Effector memory CD4-positive, alpha-beta T cell (primary cell): ENCODE measurements at regions not wholly inside any gene's neighbourhood (a gene's known extent, or its start where the extent isn't known, plus 50 kb on each side); places are given as distances from the start of the nearest gene placed in this dataset.

Source experiments
- DNase-seq, 3 donors: peaks; one replicate each; pipeline ENCODE4 v3.0.0-alpha.2; 2020
- H3K27ac ChIP-seq: 2 replicates; pipeline ENCODE4 v1.7.0; 2013; ENCODE audit warnings: mild to moderate bottlenecking, low read length, moderate library complexity; ENCODE audit not compliant: insufficient read depth, poor library complexity, severe bottlenecking
- H3K27me3 ChIP-seq: replicated peaks from 2 replicates; pipeline ENCODE4 v1.7.0; 2013; ENCODE audit warnings: mild to moderate bottlenecking, low read length; ENCODE audit not compliant: insufficient read depth, control insufficient read depth, poor library complexity, severe bottlenecking
- H3K36me3 ChIP-seq: 2 replicates; pipeline ENCODE4 v1.7.0; 2013; ENCODE audit warnings: mild to moderate bottlenecking, low read length, moderate library complexity; ENCODE audit not compliant: control insufficient read depth, insufficient read depth
- H3K4me1 ChIP-seq: 2 replicates; pipeline ENCODE4 v1.7.0; 2013; ENCODE audit warnings: low read length, mild to moderate bottlenecking; ENCODE audit not compliant: control insufficient read depth, insufficient read depth, poor library complexity, severe bottlenecking
- H3K4me3 ChIP-seq: 2 replicates; pipeline ENCODE4 v1.7.0; 2013; ENCODE audit warnings: low read length, low read depth, mild to moderate bottlenecking; ENCODE audit not compliant: insufficient read depth, poor library complexity, severe bottlenecking
- H3K9me3 ChIP-seq: 2 replicates; pipeline ENCODE4 v1.7.0; 2013; ENCODE audit warnings: mild to moderate bottlenecking, low read length, moderate library complexity; ENCODE audit not compliant: control insufficient read depth

DNA sequence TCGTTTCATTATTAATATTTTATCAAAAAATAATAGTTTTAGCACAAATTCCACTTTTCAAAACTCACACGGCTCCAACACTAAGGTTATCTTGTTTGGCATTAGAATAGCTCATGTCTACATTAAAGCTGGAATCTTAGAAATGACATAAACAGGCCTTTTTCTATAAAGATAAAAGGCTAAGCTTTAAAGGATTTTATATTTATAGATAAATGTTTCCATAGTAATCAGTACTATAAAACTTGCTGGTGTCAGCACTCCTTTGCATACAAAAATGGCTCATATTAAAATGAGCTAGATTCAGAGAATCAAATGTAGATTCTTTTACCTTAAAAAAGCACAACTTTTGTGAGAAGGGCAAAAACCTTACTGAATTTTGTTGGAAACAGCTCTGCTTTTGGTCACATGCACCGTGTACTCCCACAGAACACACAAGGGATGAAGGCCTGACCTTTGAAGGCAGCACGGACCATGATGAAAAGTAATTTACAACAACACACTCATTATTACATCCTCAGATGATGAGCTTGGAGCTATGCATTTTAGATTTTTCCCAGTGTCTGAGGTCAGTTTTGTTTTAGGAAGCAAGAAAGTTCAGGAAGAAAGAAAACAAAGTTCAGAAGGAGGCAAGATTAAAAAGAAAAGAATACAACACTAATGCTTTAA, 202.8 kb downstream of the BCAT1 start:
- Histone ChIP-seq H3K4me3 (no peak overlapping the region), H3K36me3 (no peaks in the 10 kb centered on the region), H3K27ac (no peak overlapping the region), H3K4me1 (no peaks in the 10 kb centered on the region), H3K9me3 (no peaks in the 10 kb centered on the region), H3K27me3 (no peaks in the 10 kb centered on the region)
- no peak for DNase-seq

DNA sequence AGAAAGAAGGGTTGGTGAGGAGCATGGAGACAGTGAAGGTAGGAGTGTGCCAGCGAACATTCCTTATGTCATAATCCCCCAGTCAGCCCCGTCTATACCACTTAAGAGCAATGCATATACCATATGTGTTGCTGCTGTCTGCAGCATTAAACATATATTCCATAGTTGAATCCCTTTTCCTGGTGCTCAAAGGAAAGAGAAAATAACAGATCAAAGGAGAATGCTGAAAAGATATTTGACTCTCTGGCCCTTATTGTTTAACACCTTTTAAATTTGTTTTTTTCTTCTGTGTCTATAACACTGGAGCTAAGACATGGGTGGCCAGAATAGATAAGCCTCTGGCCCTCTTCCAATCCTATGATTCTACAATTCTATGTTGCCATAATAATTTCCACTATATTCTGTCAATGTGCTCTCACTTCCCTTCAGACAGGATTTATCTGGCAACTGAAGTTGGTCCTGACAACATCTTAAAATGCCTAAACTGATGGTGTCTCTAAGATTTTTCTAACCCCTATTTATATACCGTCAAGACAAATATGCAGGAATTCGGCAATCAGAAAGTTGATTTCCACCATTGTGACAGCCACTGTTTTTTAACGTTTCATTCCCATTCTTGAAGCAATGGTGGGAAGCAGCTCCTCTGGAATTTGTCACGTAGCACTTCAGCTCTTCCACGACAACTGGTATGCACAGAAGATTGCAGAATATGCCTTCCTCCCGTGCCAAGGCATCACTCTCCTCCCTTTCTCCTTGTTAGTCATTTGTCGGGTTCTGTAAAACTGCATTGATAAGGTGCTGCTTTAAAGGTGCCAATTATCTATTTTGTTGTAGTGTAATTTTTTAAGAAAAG, 204.7 kb downstream of the BCAT1 start:
- Histone ChIP-seq H3K36me3 (no peaks in the 10 kb centered on the region), H3K27ac (no peak overlapping the region), H3K4me1 (no peaks in the 10 kb centered on the region), H3K4me3 (no peak overlapping the region), H3K9me3 (no peaks in the 10 kb centered on the region), H3K27me3 (no peaks in the 10 kb centered on the region)
- DNase-seq = no peak

DNA sequence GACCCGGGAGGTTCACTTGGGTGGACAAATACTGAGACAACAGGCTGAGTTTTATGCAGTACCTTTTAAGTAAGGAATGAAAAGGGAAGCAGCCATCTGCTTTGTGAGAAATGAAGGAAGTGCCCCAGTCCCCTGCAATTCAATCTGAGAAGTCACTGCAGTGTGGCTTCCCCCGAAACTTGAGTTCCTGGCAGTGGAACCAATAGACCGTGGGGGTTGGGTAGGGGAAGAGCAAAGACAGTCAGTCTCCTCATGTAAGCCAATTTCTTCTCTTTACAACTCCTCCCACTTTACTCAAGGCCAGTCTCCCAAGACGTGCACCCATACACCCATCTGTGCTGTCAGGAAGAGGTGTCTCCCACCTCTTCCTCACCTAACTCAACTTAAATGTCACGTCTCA, 206.5 kb downstream of the BCAT1 start:
- Histone ChIP-seq H3K27me3 (no peaks in the 10 kb centered on the region), H3K27ac (no peak overlapping the region), H3K9me3 (no peaks in the 10 kb centered on the region), H3K4me3 (no peak overlapping the region), H3K36me3 (no peaks in the 10 kb centered on the region), H3K4me1 (no peaks in the 10 kb centered on the region)
- DNase-seq = no peak

DNA sequence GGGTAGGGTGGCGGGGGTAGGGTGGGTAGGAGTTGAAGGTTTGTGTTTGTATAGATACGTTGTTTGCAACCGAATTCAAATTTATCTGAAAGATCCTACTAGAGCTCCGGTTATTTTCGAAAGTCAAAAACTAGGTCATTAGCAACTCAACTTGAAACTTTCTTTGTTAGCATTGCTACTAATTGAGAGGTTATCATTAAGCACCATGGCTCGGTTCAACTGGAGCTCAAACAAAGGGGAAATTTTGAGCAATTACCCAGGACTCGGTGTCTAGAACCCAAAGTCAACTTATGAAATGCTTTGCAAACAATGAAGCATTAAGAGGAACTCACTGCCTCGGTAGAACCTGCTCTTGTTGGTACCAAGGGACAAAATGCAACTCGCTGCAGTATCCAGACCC, 207.7 kb downstream of the BCAT1 start:
- no peaks in the 10 kb centered on the region for H3K9me3 ChIP-seq
- H3K36me3 ChIP-seq = no peaks in the 10 kb centered on the region
- H3K27ac ChIP-seq = no peak overlapping the region
- no peak overlapping the region for H3K4me3 ChIP-seq
- no peaks in the 10 kb centered on the region for H3K4me1 ChIP-seq
- no peaks in the 10 kb centered on the region for H3K27me3 ChIP-seq
- no peak for DNase-seq

DNA sequence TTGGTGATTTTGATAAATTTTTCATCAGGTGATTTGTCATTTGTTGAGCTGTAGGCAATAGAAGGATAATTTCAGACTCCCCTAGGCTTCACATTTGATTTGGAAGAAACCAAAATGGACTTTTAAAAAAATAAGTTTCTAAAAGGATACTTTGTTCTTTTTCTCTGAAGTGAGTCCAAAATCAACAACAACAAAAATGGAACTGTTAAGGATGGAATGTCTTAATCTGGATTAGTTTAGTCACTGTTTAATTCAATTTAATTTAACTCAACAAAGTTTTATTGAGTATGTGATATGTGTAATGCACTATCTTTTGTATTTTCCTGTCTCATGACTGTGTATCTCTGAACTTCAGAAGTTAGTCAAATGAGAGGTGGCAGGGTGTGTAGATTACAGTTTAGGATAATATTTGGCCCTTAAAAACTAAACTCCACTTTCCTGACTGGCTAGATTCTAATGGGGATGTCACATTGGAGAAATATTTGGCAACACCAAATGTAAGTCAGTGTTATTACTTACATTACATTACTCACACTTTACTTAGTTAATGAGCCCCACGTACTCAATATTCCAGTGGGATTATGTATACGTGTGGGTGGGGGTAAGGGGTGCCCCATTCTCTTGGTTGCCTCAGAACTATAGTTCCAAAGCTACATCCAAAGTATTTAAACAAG, 209.7 kb downstream of the BCAT1 start:
- H3K36me3 ChIP-seq = no peaks in the 10 kb centered on the region
- no peak for DNase-seq
- no peak overlapping the region for H3K27ac ChIP-seq
- no peaks in the 10 kb centered on the region for H3K9me3 ChIP-seq
- no peaks in the 10 kb centered on the region for H3K27me3 ChIP-seq
- no peak overlapping the region for H3K4me3 ChIP-seq
- no peaks in the 10 kb centered on the region for H3K4me1 ChIP-seq

DNA sequence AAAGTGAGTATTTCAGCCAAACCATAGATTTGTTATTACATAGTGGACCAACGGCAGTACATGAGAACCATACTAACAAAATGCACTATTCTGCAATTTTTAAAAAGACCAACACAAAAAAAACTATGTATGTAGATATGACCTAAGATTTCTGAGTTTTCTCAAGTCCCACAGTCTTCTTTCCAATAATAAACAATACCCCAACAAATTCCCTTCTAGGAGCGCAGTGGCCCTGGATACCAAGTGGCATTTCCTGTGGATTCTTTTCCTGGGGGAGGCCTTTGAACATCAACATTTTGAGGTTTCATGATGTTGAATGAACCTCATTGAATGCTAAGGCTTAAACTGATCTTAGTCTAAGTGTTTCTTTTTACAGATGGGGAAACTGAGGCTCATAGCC, 210.5 kb downstream of the BCAT1 start:
- no peaks in the 10 kb centered on the region for H3K27me3 ChIP-seq
- H3K36me3 ChIP-seq = no peaks in the 10 kb centered on the region
- no peak for DNase-seq
- no peaks in the 10 kb centered on the region for H3K9me3 ChIP-seq
- no peaks in the 10 kb centered on the region for H3K4me1 ChIP-seq
- H3K4me3 ChIP-seq = no peak overlapping the region
- H3K27ac ChIP-seq = no peak overlapping the region

DNA sequence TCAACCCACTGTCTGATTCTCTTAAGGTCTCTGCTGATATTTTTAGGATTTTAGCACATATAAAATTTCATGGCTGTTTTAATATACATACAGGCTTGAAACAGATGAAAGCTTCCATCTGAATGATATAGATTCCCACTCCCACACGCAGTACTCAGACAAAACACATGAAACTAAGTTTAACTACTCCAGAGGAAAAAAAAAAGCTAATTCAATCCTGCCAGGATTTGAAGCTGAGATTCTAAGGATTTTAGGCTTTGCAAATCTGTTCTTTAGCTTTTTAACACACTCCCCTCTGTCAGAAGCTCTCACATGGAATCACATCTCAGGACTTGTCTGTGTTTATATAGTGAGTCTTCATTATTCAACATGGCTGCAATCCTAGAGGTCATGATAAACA, 217.3 kb downstream of the BCAT1 start:
- DNase-seq = no peak
- H3K4me3 ChIP-seq = no peak overlapping the region
- no peak overlapping the region for H3K27ac ChIP-seq
- no peaks in the 10 kb centered on the region for H3K4me1 ChIP-seq
- H3K27me3 ChIP-seq = no peaks in the 10 kb centered on the region
- no peaks in the 10 kb centered on the region for H3K9me3 ChIP-seq
- no peaks in the 10 kb centered on the region for H3K36me3 ChIP-seq

DNA sequence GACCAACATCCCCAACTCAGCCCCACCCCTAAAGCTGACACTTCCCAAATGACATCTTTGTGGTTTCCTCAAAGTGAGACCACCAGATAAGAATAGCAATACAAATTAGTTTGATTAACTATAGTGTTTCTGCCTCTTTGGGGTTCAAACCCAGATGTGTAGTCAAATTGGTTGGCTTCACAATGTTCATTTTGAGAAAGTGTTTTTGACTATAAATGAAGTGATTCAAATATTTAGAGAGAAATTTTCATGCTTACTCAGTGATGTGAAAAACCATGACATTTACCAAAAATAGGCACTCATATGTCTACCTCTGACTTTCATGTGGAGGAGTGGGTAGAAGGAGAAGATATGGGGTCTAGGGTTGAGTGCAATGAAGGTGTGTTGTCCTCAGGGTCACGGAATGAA, 218.4 kb downstream of the BCAT1 start:
- Histone ChIP-seq H3K27ac (no peak overlapping the region), H3K4me3 (no peak overlapping the region), H3K9me3 (no peaks in the 10 kb centered on the region), H3K27me3 (no peaks in the 10 kb centered on the region), H3K4me1 (no peaks in the 10 kb centered on the region), H3K36me3 (no peaks in the 10 kb centered on the region)
- no peak for DNase-seq

DNA sequence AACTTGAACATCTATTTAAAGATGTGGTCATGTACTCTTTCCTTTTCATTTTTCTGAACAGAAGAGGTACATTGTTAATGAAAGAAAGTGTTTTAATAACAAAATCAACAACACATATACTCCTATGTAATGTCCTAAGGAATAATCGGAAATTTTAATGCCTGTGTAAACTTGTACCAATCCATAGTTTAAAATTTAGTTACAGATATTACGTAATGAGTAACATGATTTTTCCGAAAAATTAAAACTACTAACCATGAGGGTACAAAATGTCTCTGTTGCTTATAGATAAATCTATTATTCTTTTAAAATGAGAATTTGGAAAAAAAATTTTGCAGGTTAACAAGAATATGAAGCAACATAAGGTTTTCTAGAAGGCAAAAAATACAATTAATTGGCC, 220.1 kb downstream of the BCAT1 start:
- Histone ChIP-seq H3K27ac (no peak overlapping the region), H3K27me3 (no peaks in the 10 kb centered on the region), H3K9me3 (no peaks in the 10 kb centered on the region), H3K4me3 (no peak overlapping the region), H3K36me3 (no peaks in the 10 kb centered on the region), H3K4me1 (no peaks in the 10 kb centered on the region)
- DNase-seq = no peak

DNA sequence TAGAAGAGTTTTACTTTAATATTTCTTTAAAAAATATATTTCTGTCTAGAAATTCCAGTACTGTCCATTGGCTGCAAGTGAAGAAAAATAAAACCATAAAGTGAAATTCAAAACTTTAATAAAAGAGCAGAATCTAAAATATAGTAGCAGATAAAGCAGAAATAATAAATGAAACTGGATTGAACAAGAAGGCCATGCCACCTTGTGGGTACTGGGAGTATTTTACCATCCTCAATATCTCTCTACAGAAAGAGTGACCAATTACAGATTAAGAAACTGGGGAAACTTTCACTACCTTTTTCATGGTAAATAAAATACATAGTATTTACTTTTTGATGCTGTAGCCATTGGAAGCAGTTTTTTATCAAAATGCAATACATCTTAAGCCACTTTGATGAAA, 220.5 kb downstream of the BCAT1 start:
- no peaks in the 10 kb centered on the region for H3K4me1 ChIP-seq
- no peak overlapping the region for H3K27ac ChIP-seq
- DNase-seq = no peak
- H3K9me3 ChIP-seq = no peaks in the 10 kb centered on the region
- no peak overlapping the region for H3K4me3 ChIP-seq
- H3K36me3 ChIP-seq = no peaks in the 10 kb centered on the region
- no peaks in the 10 kb centered on the region for H3K27me3 ChIP-seq
